IMR-90 (cell line): ENCODE measurements at regions not wholly inside any gene's neighbourhood (a gene's known extent, or its start where the extent isn't known, plus 50 kb on each side); places are given as distances from the start of the nearest gene placed in this dataset.
A peak's percentile ranks its signal among the peaks of the same experiment; 100 is the strongest.

Source experiments
- ATAC-seq: fragments of 200-7000 bp; cut with Tn5 transposase; 2 replicates; pipeline ENCODE4 v1.9.1; 2020; ENCODE audit warnings: low read depth, mild to moderate bottlenecking, moderate library complexity
- BruUV-seq: library from RNA; stranded (reverse); fragments of 400-500 nt; replicated peaks from 2 replicates; lab custom pipeline; 2021; lab: Mats Ljungman, UMichigan
- CTCF ChIA-PET: fragments of 300-600 bp; formaldehyde crosslinking; extraction: SDS; loops from one replicate; lab custom pipeline; 2021; ENCODE audit warnings: antibody characterized with exemption; lab: Yijun Ruan, JAX
- POLR2A ChIA-PET: fragments of 300-600 bp; sonication (Branson Sonifier 250); formaldehyde crosslinking; loops from one replicate; lab custom pipeline; 2022; ENCODE audit warnings: antibody characterized with exemption; ENCODE audit not compliant: unreplicated experiment; lab: Charles Lee
- DNase-seq: peaks from one replicate; pipeline ENCODE4 v3.0.0; 2013
- H2AFZ ChIP-seq: replicated peaks from 2 replicates; pipeline ENCODE3; 2013; ENCODE audit warnings: low read length, mild to moderate bottlenecking; ENCODE audit not compliant: poor library complexity
- H2AK5ac ChIP-seq: 2 replicates; pipeline ENCODE4 v1.6.1; 2013; ENCODE audit warnings: low read depth, low read length, inconsistent platforms
- H2AK9ac ChIP-seq: replicated peaks from 2 replicates; pipeline ENCODE3; 2013; ENCODE audit warnings: mild to moderate bottlenecking, low read depth, low read length, moderate library complexity; ENCODE audit not compliant: poor library complexity
- H2BK120ac ChIP-seq: 2 replicates; pipeline ENCODE4 v1.6.1; 2013; ENCODE audit warnings: low read depth, low read length, inconsistent platforms
- H2BK15ac ChIP-seq: 3 replicates; pipeline ENCODE4 v1.6.1; 2013; ENCODE audit warnings: low read depth, low read length, inconsistent platforms
- H2BK20ac ChIP-seq: 2 replicates; pipeline ENCODE4 v1.6.1; 2013; ENCODE audit warnings: low read depth, mild to moderate bottlenecking, inconsistent platforms, low read length, moderate library complexity
- H2BK5ac ChIP-seq: 2 replicates; pipeline ENCODE4 v1.6.1; 2013; ENCODE audit warnings: mild to moderate bottlenecking, low read depth, low read length, inconsistent platforms; ENCODE audit not compliant: poor library complexity, severe bottlenecking
- H3K14ac ChIP-seq: replicated peaks from 2 replicates; pipeline ENCODE4 v1.6.1; 2013; ENCODE audit warnings: low read depth, low read length, inconsistent platforms
- H3K18ac ChIP-seq: 2 replicates; pipeline ENCODE4 v1.6.1; 2013; ENCODE audit warnings: low read depth, low read length, control low read depth
- H3K23ac ChIP-seq: 2 replicates; pipeline ENCODE4 v1.6.1; 2013; ENCODE audit warnings: low read depth, low read length, inconsistent platforms
- H3K27ac ChIP-seq: 2 replicates; pipeline ENCODE4 v1.5.1; 2013; ENCODE audit warnings: mild to moderate bottlenecking, control low read depth, low read length; ENCODE audit not compliant: insufficient read depth
- H3K27me3 ChIP-seq: 2 replicates; pipeline ENCODE4 v1.6.1; 2013; ENCODE audit warnings: low read length; ENCODE audit not compliant: control insufficient read depth, insufficient read depth
- H3K36me3 ChIP-seq: 2 replicates; pipeline ENCODE4 v1.6.1; 2013; ENCODE audit warnings: low read length, mixed read lengths; ENCODE audit not compliant: control insufficient read depth, insufficient read depth
- H3K4ac ChIP-seq: 2 replicates; pipeline ENCODE4 v1.6.1; 2013; ENCODE audit warnings: low read depth, low read length, inconsistent platforms
- H3K4me1 ChIP-seq: 2 replicates; pipeline ENCODE4 v1.6.1; 2013; ENCODE audit warnings: low read length, mixed read lengths; ENCODE audit not compliant: control insufficient read depth, insufficient read depth
- H3K4me2 ChIP-seq: 2 replicates; pipeline ENCODE4 v1.6.1; 2013; ENCODE audit warnings: low read depth, mild to moderate bottlenecking, control low read depth, low read length, moderate library complexity
- H3K4me3 ChIP-seq: 2 replicates; pipeline ENCODE4 v1.5.1; 2013; ENCODE audit warnings: low read depth, mild to moderate bottlenecking, control low read depth, low read length, moderate library complexity; ENCODE audit not compliant: insufficient read depth
- H3K56ac ChIP-seq: 2 replicates; pipeline ENCODE4 v1.6.1; 2013; ENCODE audit warnings: low read length, inconsistent platforms; ENCODE audit not compliant: insufficient read depth; ENCODE audit errors: extremely low read depth
- H3K79me1 ChIP-seq, 2 experiments: 2 replicates each; pipeline ENCODE4 v1.6.1; 2013; ENCODE audit warnings: low read length in 2 of 2, inconsistent platforms in 1 of 2, low read depth in 1 of 2
- H3K9ac ChIP-seq: 2 replicates; pipeline ENCODE4 v1.6.1; 2013; ENCODE audit warnings: low read depth, low read length, control low read depth
- H3K9me1 ChIP-seq: 2 replicates; pipeline ENCODE4 v1.6.1; 2013; ENCODE audit warnings: low read length, inconsistent platforms; ENCODE audit not compliant: insufficient read depth
- H3K9me3 ChIP-seq: 2 replicates; pipeline ENCODE4 v1.6.1; 2013; ENCODE audit warnings: low read length; ENCODE audit not compliant: control insufficient read depth, insufficient read depth
- H4K20me1 ChIP-seq: 2 replicates; pipeline ENCODE4 v1.6.1; 2013; ENCODE audit warnings: low read length, inconsistent platforms; ENCODE audit not compliant: insufficient read depth
- H4K5ac ChIP-seq: 2 replicates; pipeline ENCODE4 v1.6.1; 2013; ENCODE audit warnings: mild to moderate bottlenecking, low read depth, low read length, control low read depth
- H4K8ac ChIP-seq, 2 experiments: 2 replicates each; pipeline ENCODE4 v1.6.1; 2013; ENCODE audit warnings: low read depth in 2 of 2, low read length in 2 of 2, control low read depth in 1 of 2, inconsistent platforms in 1 of 2
- H4K91ac ChIP-seq: 2 replicates; pipeline ENCODE4 v1.6.1; 2013; ENCODE audit warnings: low read depth, low read length, inconsistent platforms; ENCODE audit not compliant: insufficient read depth
- BHLHE40 ChIP-seq: fragments of 150-350 bp; IDR thresholded peaks from 2 replicates; pipeline ENCODE4 v1.6.1; 2016; ENCODE audit warnings: mild to moderate bottlenecking, low read depth, low read length
- CEBPB ChIP-seq: IDR thresholded peaks from 2 replicates; pipeline ENCODE4 v1.6.1; 2012; ENCODE audit warnings: low read depth, low read length, improper control_type of control experiment
- CHD1 ChIP-seq: IDR thresholded peaks from 2 replicates; pipeline ENCODE4 v1.6.1; 2012; ENCODE audit warnings: low read depth, low read length, improper control_type of control experiment
- FOS ChIP-seq: fragments of 150-350 bp; IDR thresholded peaks from 2 replicates; pipeline ENCODE4 v1.6.1; 2016; ENCODE audit warnings: low read depth, low read length
- MAFK ChIP-seq: IDR thresholded peaks from 2 replicates; pipeline ENCODE4 v1.6.1; 2012; ENCODE audit warnings: low read depth, low read length, improper control_type of control experiment
- MAZ ChIP-seq: IDR thresholded peaks from 2 replicates; pipeline ENCODE4 v1.6.1; 2012; ENCODE audit warnings: low read depth, mild to moderate bottlenecking, low read length, improper control_type of control experiment, moderate library complexity, borderline replicate concordance
- MXI1 ChIP-seq: IDR thresholded peaks from 2 replicates; pipeline ENCODE4 v1.6.1; 2012; ENCODE audit warnings: low read depth, mild to moderate bottlenecking, low read length, moderate library complexity, borderline replicate concordance
- NFE2L2 ChIP-seq: fragments of 150-350 bp; IDR thresholded peaks from 2 replicates; pipeline ENCODE4 v1.6.1; 2016; ENCODE audit warnings: low read depth, mild to moderate bottlenecking, low read length
- POLR2A ChIP-seq: IDR thresholded peaks from 2 replicates; pipeline ENCODE4 v1.6.1; 2012; ENCODE audit warnings: mild to moderate bottlenecking, low read depth, low read length
- RAD21 ChIP-seq: IDR thresholded peaks from 2 replicates; pipeline ENCODE4 v1.6.1; 2012; ENCODE audit warnings: low read length, improper control_type of control experiment
- RCOR1 ChIP-seq: IDR thresholded peaks from 2 replicates; pipeline ENCODE4 v1.6.1; 2012; ENCODE audit warnings: mild to moderate bottlenecking, low read length, improper control_type of control experiment; ENCODE audit not compliant: insufficient replicate concordance
- RFX5 ChIP-seq: IDR thresholded peaks from 2 replicates; pipeline ENCODE4 v1.8.0; 2012; ENCODE audit warnings: low read depth, mild to moderate bottlenecking, low read length, moderate library complexity
- SMC3 ChIP-seq: fragments of 150-350 bp; IDR thresholded peaks from 2 replicates; pipeline ENCODE4 v1.6.1; 2016; ENCODE audit warnings: low read depth, mild to moderate bottlenecking, antibody characterized with exemption, low read length, moderate library complexity
- dilution Hi-C: fragments of 300-500 bp; cut with HindIII; formaldehyde crosslinking; loops from one replicate; pipeline ENCODE4 v1.14.3; 2018; ENCODE audit warnings: low sequenced_read_pairs; ENCODE audit not compliant: unreplicated experiment
- in situ Hi-C: fragments of 300-500 bp; cut with MboI; formaldehyde crosslinking; loops from 3 replicates; pipeline ENCODE4 v1.14.3; 2019; ENCODE audit warnings: low sequenced_read_pairs, inconsistent platforms, mixed read lengths
- intact Hi-C: fragments of 100-400 bp; cut with micrococcal nuclease; formaldehyde crosslinking; loops from 2 replicates; pipeline ENCODE4 v1.10.0; 2022
- TF ChIP-seq, protein P1 (sequence below): conservative IDR thresholded peaks from 2 replicates; pipeline ENCODE4 v1.5.1; 2012; ENCODE audit warnings: mild to moderate bottlenecking, low read depth, low read length, improper control_type of control experiment
- TF ChIP-seq, protein P2 (sequence below): fragments of 150-350 bp; IDR thresholded peaks from 2 replicates; pipeline ENCODE4 v1.6.1; 2016; ENCODE audit warnings: low read depth, mild to moderate bottlenecking, low read length, moderate library complexity, borderline replicate concordance
- TF ChIP-seq, protein P3 (sequence below): fragments of 150-350 bp; IDR thresholded peaks from 2 replicates; pipeline ENCODE4 v1.6.1; 2017; ENCODE audit warnings: mild to moderate bottlenecking, antibody characterized with exemption, low read length, low read depth

DNA sequence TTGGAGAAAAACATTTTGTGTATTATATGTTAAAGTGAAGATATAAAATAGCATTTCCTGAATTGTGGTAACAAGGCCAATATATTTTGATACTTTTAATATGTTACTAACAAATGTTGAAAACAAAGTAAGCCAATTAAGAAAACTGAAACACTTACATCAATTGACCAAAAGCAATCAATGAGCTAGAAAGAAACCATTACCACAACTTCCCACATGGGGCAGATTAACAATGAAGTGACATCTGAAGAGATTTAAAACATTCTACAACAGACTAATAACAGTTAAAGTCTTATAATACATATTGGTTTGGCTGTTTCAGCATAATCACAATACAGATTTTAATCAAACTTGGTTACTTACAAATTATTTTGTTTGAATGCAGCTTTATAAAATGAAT is 282.4 kb upstream of the NETO1 start:
- in situ Hi-C loops (no loop called here), dilution Hi-C loops (no loop called here), intact Hi-C loops (loop anchor here (5.0 kb wide), 1 partner anchor 537 kb away; no protein-coding TSS in a partner anchor)
- H2AFZ ChIP-seq, result no peak overlapping the region
- TF ChIP-seq FOS (no peak), RFX5 (no peak), SMC3 (no peak), NFE2L2 (no peak), RAD21 (no peak), BHLHE40 (no peak), MAZ (no peak), MAFK (no peak), POLR2A (no peak), CHD1 (no peak), MXI1 (no peak), RCOR1 (no peak), CEBPB (no peak)
- TF ChIP-seq, protein P1, sequence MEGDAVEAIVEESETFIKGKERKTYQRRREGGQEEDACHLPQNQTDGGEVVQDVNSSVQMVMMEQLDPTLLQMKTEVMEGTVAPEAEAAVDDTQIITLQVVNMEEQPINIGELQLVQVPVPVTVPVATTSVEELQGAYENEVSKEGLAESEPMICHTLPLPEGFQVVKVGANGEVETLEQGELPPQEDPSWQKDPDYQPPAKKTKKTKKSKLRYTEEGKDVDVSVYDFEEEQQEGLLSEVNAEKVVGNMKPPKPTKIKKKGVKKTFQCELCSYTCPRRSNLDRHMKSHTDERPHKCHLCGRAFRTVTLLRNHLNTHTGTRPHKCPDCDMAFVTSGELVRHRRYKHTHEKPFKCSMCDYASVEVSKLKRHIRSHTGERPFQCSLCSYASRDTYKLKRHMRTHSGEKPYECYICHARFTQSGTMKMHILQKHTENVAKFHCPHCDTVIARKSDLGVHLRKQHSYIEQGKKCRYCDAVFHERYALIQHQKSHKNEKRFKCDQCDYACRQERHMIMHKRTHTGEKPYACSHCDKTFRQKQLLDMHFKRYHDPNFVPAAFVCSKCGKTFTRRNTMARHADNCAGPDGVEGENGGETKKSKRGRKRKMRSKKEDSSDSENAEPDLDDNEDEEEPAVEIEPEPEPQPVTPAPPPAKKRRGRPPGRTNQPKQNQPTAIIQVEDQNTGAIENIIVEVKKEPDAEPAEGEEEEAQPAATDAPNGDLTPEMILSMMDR, result no peak
- TF ChIP-seq, protein P2, sequence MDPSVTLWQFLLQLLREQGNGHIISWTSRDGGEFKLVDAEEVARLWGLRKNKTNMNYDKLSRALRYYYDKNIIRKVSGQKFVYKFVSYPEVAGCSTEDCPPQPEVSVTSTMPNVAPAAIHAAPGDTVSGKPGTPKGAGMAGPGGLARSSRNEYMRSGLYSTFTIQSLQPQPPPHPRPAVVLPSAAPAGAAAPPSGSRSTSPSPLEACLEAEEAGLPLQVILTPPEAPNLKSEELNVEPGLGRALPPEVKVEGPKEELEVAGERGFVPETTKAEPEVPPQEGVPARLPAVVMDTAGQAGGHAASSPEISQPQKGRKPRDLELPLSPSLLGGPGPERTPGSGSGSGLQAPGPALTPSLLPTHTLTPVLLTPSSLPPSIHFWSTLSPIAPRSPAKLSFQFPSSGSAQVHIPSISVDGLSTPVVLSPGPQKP, result no peak
- TF ChIP-seq, protein P3, sequence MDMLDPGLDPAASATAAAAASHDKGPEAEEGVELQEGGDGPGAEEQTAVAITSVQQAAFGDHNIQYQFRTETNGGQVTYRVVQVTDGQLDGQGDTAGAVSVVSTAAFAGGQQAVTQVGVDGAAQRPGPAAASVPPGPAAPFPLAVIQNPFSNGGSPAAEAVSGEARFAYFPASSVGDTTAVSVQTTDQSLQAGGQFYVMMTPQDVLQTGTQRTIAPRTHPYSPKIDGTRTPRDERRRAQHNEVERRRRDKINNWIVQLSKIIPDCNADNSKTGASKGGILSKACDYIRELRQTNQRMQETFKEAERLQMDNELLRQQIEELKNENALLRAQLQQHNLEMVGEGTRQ, result no peak
- no peak overlapping the region for H2BK5ac ChIP-seq
- no peak overlapping the region for H3K56ac ChIP-seq
- H2BK15ac ChIP-seq, result no peak overlapping the region
- no peak overlapping the region for H3K23ac ChIP-seq
- POLR2A ChIA-PET, result no interaction called here
- ATAC-seq (no peak), DNase-seq (no peak)
- no peak overlapping the region for H2AK9ac ChIP-seq
- no peaks in the 10 kb centered on the region for H3K27me3 ChIP-seq
- no TSS peak for BruUV-seq
- no peaks in the 10 kb centered on the region for H3K79me1 ChIP-seq
- H3K36me3 ChIP-seq, result no peaks in the 10 kb centered on the region
- no peak overlapping the region for H3K14ac ChIP-seq
- H3K9me3 ChIP-seq, result no peaks in the 10 kb centered on the region; the same call in 1 of the 2 replicates
- CTCF ChIA-PET, result interaction anchor here (0.8 to 1.1 kb wide), 3 partner anchors 14 to 390 kb away, joined by 3 to 4 read pairs (median 3); no protein-coding TSS in a partner anchor
- H3K4me2 ChIP-seq, result no peak overlapping the region
- H3K4me3 ChIP-seq, result no peak overlapping the region
- H3K4me1 ChIP-seq, result no peaks in the 10 kb centered on the region
- no peak overlapping the region for H3K4ac ChIP-seq
- no peak overlapping the region for H2BK20ac ChIP-seq
- no peak overlapping the region for H2AK5ac ChIP-seq
- no peaks in the 10 kb centered on the region for H4K20me1 ChIP-seq
- H3K27ac ChIP-seq, result no peak overlapping the region
- no peak overlapping the region for H3K9ac ChIP-seq
- H3K18ac ChIP-seq, result 0 out of 2 replicates have a peak overlapping the region, but pooled peaks have one; percentile 29
- H2BK120ac ChIP-seq, result no peak overlapping the region
- no peak overlapping the region for H4K8ac ChIP-seq
- H3K9me1 ChIP-seq, result no peaks in the 10 kb centered on the region
- no peak overlapping the region for H4K5ac ChIP-seq
- no peak overlapping the region for H4K91ac ChIP-seq
